IMR-90 (cell line): ENCODE measurements at regions not wholly inside any gene's neighbourhood (a gene's known extent, or its start where the extent isn't known, plus 50 kb on each side); places are given as distances from the start of the nearest gene placed in this dataset.

Experiments
- ATAC-seq: fragments of 200-7000 bp; cut with Tn5 transposase; 2 replicates; pipeline ENCODE4 v1.9.1; 2020; ENCODE audit warnings: low read depth, mild to moderate bottlenecking, moderate library complexity
- BruUV-seq: library from RNA; stranded (reverse); fragments of 400-500 nt; replicated peaks from 2 replicates; lab custom pipeline; 2021; lab: Mats Ljungman, UMichigan
- CTCF ChIA-PET: fragments of 300-600 bp; formaldehyde crosslinking; extraction: SDS; loops from one replicate; lab custom pipeline; 2021; ENCODE audit warnings: antibody characterized with exemption; lab: Yijun Ruan, JAX
- POLR2A ChIA-PET: fragments of 300-600 bp; sonication (Branson Sonifier 250); formaldehyde crosslinking; loops from one replicate; lab custom pipeline; 2022; ENCODE audit warnings: antibody characterized with exemption; ENCODE audit not compliant: unreplicated experiment; lab: Charles Lee
- DNase-seq: peaks from one replicate; pipeline ENCODE4 v3.0.0; 2013
- H2AFZ ChIP-seq: replicated peaks from 2 replicates; pipeline ENCODE3; 2013; ENCODE audit warnings: low read length, mild to moderate bottlenecking; ENCODE audit not compliant: poor library complexity
- H2AK5ac ChIP-seq: 2 replicates; pipeline ENCODE4 v1.6.1; 2013; ENCODE audit warnings: low read depth, low read length, inconsistent platforms
- H2AK9ac ChIP-seq: replicated peaks from 2 replicates; pipeline ENCODE3; 2013; ENCODE audit warnings: mild to moderate bottlenecking, low read depth, low read length, moderate library complexity; ENCODE audit not compliant: poor library complexity
- H2BK120ac ChIP-seq: 2 replicates; pipeline ENCODE4 v1.6.1; 2013; ENCODE audit warnings: low read depth, low read length, inconsistent platforms
- H2BK15ac ChIP-seq: 3 replicates; pipeline ENCODE4 v1.6.1; 2013; ENCODE audit warnings: low read depth, low read length, inconsistent platforms
- H2BK20ac ChIP-seq: 2 replicates; pipeline ENCODE4 v1.6.1; 2013; ENCODE audit warnings: low read depth, mild to moderate bottlenecking, inconsistent platforms, low read length, moderate library complexity
- H2BK5ac ChIP-seq: 2 replicates; pipeline ENCODE4 v1.6.1; 2013; ENCODE audit warnings: mild to moderate bottlenecking, low read depth, low read length, inconsistent platforms; ENCODE audit not compliant: poor library complexity, severe bottlenecking
- H3K14ac ChIP-seq: replicated peaks from 2 replicates; pipeline ENCODE4 v1.6.1; 2013; ENCODE audit warnings: low read depth, low read length, inconsistent platforms
- H3K18ac ChIP-seq: 2 replicates; pipeline ENCODE4 v1.6.1; 2013; ENCODE audit warnings: low read depth, low read length, control low read depth
- H3K23ac ChIP-seq: 2 replicates; pipeline ENCODE4 v1.6.1; 2013; ENCODE audit warnings: low read depth, low read length, inconsistent platforms
- H3K27ac ChIP-seq: 2 replicates; pipeline ENCODE4 v1.5.1; 2013; ENCODE audit warnings: mild to moderate bottlenecking, control low read depth, low read length; ENCODE audit not compliant: insufficient read depth
- H3K27me3 ChIP-seq: 2 replicates; pipeline ENCODE4 v1.6.1; 2013; ENCODE audit warnings: low read length; ENCODE audit not compliant: control insufficient read depth, insufficient read depth
- H3K36me3 ChIP-seq: 2 replicates; pipeline ENCODE4 v1.6.1; 2013; ENCODE audit warnings: low read length, mixed read lengths; ENCODE audit not compliant: control insufficient read depth, insufficient read depth
- H3K4ac ChIP-seq: 2 replicates; pipeline ENCODE4 v1.6.1; 2013; ENCODE audit warnings: low read depth, low read length, inconsistent platforms
- H3K4me1 ChIP-seq: 2 replicates; pipeline ENCODE4 v1.6.1; 2013; ENCODE audit warnings: low read length, mixed read lengths; ENCODE audit not compliant: control insufficient read depth, insufficient read depth
- H3K4me2 ChIP-seq: 2 replicates; pipeline ENCODE4 v1.6.1; 2013; ENCODE audit warnings: low read depth, mild to moderate bottlenecking, control low read depth, low read length, moderate library complexity
- H3K4me3 ChIP-seq: 2 replicates; pipeline ENCODE4 v1.5.1; 2013; ENCODE audit warnings: low read depth, mild to moderate bottlenecking, control low read depth, low read length, moderate library complexity; ENCODE audit not compliant: insufficient read depth
- H3K56ac ChIP-seq: 2 replicates; pipeline ENCODE4 v1.6.1; 2013; ENCODE audit warnings: low read length, inconsistent platforms; ENCODE audit not compliant: insufficient read depth; ENCODE audit errors: extremely low read depth
- H3K79me1 ChIP-seq, 2 experiments: 2 replicates each; pipeline ENCODE4 v1.6.1; 2013; ENCODE audit warnings: low read length in 2 of 2, inconsistent platforms in 1 of 2, low read depth in 1 of 2
- H3K9ac ChIP-seq: 2 replicates; pipeline ENCODE4 v1.6.1; 2013; ENCODE audit warnings: low read depth, low read length, control low read depth
- H3K9me1 ChIP-seq: 2 replicates; pipeline ENCODE4 v1.6.1; 2013; ENCODE audit warnings: low read length, inconsistent platforms; ENCODE audit not compliant: insufficient read depth
- H3K9me3 ChIP-seq: 2 replicates; pipeline ENCODE4 v1.6.1; 2013; ENCODE audit warnings: low read length; ENCODE audit not compliant: control insufficient read depth, insufficient read depth
- H4K20me1 ChIP-seq: 2 replicates; pipeline ENCODE4 v1.6.1; 2013; ENCODE audit warnings: low read length, inconsistent platforms; ENCODE audit not compliant: insufficient read depth
- H4K5ac ChIP-seq: 2 replicates; pipeline ENCODE4 v1.6.1; 2013; ENCODE audit warnings: mild to moderate bottlenecking, low read depth, low read length, control low read depth
- H4K8ac ChIP-seq, 2 experiments: 2 replicates each; pipeline ENCODE4 v1.6.1; 2013; ENCODE audit warnings: low read depth in 2 of 2, low read length in 2 of 2, control low read depth in 1 of 2, inconsistent platforms in 1 of 2
- H4K91ac ChIP-seq: 2 replicates; pipeline ENCODE4 v1.6.1; 2013; ENCODE audit warnings: low read depth, low read length, inconsistent platforms; ENCODE audit not compliant: insufficient read depth
- CEBPB ChIP-seq: IDR thresholded peaks from 2 replicates; pipeline ENCODE4 v1.6.1; 2012; ENCODE audit warnings: low read depth, low read length, improper control_type of control experiment
- CHD1 ChIP-seq: IDR thresholded peaks from 2 replicates; pipeline ENCODE4 v1.6.1; 2012; ENCODE audit warnings: low read depth, low read length, improper control_type of control experiment
- MXI1 ChIP-seq: IDR thresholded peaks from 2 replicates; pipeline ENCODE4 v1.6.1; 2012; ENCODE audit warnings: low read depth, mild to moderate bottlenecking, low read length, moderate library complexity, borderline replicate concordance
- POLR2A ChIP-seq: IDR thresholded peaks from 2 replicates; pipeline ENCODE4 v1.6.1; 2012; ENCODE audit warnings: mild to moderate bottlenecking, low read depth, low read length
- RAD21 ChIP-seq: IDR thresholded peaks from 2 replicates; pipeline ENCODE4 v1.6.1; 2012; ENCODE audit warnings: low read length, improper control_type of control experiment
- RCOR1 ChIP-seq: IDR thresholded peaks from 2 replicates; pipeline ENCODE4 v1.6.1; 2012; ENCODE audit warnings: mild to moderate bottlenecking, low read length, improper control_type of control experiment; ENCODE audit not compliant: insufficient replicate concordance
- RFX5 ChIP-seq: IDR thresholded peaks from 2 replicates; pipeline ENCODE4 v1.8.0; 2012; ENCODE audit warnings: low read depth, mild to moderate bottlenecking, low read length, moderate library complexity
- WGBS, 2 experiments: methylation state at CpG; one replicate each; pipeline versions ENCODE4 v1.1.5 to v1.1.7; 2013; ENCODE audit warnings: missing lambda C conversion rate in 2 of 2; ENCODE audit not compliant: insufficient read length in 1 of 2; ENCODE audit errors: extremely low coverage in 2 of 2; 5-methylcytosine and 5-hydroxymethylcytosine counted together
- dilution Hi-C: fragments of 300-500 bp; cut with HindIII; formaldehyde crosslinking; loops from one replicate; pipeline ENCODE4 v1.14.3; 2018; ENCODE audit warnings: low sequenced_read_pairs; ENCODE audit not compliant: unreplicated experiment
- in situ Hi-C: fragments of 300-500 bp; cut with MboI; formaldehyde crosslinking; loops from 3 replicates; pipeline ENCODE4 v1.14.3; 2019; ENCODE audit warnings: low sequenced_read_pairs, inconsistent platforms, mixed read lengths
- intact Hi-C: fragments of 100-400 bp; cut with micrococcal nuclease; formaldehyde crosslinking; loops from 2 replicates; pipeline ENCODE4 v1.10.0; 2022
- TF ChIP-seq, protein P1 (sequence below): fragments of 150-350 bp; IDR thresholded peaks from 2 replicates; pipeline ENCODE4 v1.6.1; 2017; ENCODE audit warnings: mild to moderate bottlenecking, antibody characterized with exemption, low read length, low read depth

DNA sequence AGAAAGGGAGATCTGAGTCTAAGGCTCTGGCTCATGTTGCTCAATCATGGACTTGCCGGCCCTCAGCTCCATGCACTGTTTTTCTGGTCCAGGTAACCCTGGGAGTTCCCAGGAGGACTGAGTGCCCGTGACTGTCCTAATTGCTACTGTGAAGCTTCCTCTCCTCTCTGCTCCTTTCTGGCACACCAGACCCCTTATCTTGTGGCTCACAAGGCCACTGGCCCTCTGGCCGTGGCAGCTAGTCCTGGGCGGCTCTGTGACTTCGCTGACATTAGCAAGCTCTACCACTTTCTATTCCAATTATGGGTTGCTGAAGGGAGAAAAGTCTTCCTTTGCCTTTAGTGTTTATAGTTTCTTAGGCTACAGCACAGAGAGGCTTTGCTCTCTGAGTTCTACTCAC is 380.2 kb downstream of the RWDD3 start:
- Histone ChIP-seq H2BK5ac (no peak overlapping the region), H2BK20ac (no peak overlapping the region), H3K79me1 (no peaks in the 10 kb centered on the region), H3K56ac (no peak overlapping the region), H4K8ac (no peak overlapping the region), H3K27me3 (no peaks in the 10 kb centered on the region), H3K4me1 (no peaks in the 10 kb centered on the region), H3K27ac (no peak overlapping the region), H3K4me3 (no peak overlapping the region), H3K14ac (no peak overlapping the region), H4K20me1 (no peaks in the 10 kb centered on the region), H3K4ac (no peak overlapping the region), H3K9ac (no peak overlapping the region), H3K9me3 (no peaks in the 10 kb centered on the region), H3K18ac (no peak overlapping the region), H2BK120ac (no peak overlapping the region), H4K5ac (no peak overlapping the region), H2AK5ac (no peak overlapping the region), H2AK9ac (no peak overlapping the region), H2BK15ac (no peak overlapping the region), H2AFZ (no peak overlapping the region), H3K4me2 (no peak overlapping the region), H3K23ac (no peak overlapping the region), H4K91ac (no peak overlapping the region), H3K36me3 (no peaks in the 10 kb centered on the region), H3K9me1 (no peaks in the 10 kb centered on the region)
- POLR2A ChIA-PET: no interaction called here
- no peak for ATAC-seq
- in situ Hi-C loops: no loop called here
- WGBS, 2 experiments: 80% methylated on average over 1 of the region's 5 CpGs; no CpG with 5 or more reads in 1 of the 2 experiments
- BruUV-seq: no TSS peak
- no peak for TF ChIP-seq RCOR1
- TF ChIP-seq CHD1: no peak
- TF ChIP-seq CEBPB: no peak
- no peak for TF ChIP-seq POLR2A
- no peak for TF ChIP-seq RFX5
- TF ChIP-seq RAD21: no peak
- TF ChIP-seq, protein P1, sequence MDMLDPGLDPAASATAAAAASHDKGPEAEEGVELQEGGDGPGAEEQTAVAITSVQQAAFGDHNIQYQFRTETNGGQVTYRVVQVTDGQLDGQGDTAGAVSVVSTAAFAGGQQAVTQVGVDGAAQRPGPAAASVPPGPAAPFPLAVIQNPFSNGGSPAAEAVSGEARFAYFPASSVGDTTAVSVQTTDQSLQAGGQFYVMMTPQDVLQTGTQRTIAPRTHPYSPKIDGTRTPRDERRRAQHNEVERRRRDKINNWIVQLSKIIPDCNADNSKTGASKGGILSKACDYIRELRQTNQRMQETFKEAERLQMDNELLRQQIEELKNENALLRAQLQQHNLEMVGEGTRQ: no peak
- TF ChIP-seq MXI1: no peak
- intact Hi-C loops: no loop called here
- CTCF ChIA-PET: no interaction called here
- dilution Hi-C loops: no loop called here
- DNase-seq: no peak
